KOPT-K1 (cell line): ENCODE measurements at regions not wholly inside any gene's neighbourhood (a gene's known extent, or its start where the extent isn't known, plus 50 kb on each side); places are given as distances from the start of the nearest gene placed in this dataset.
"Not testable (repeated sequence)": the region's sequence is repeated elsewhere in the genome, so short reads cannot be mapped to it uniquely, and the experiment has no call there.

ENCODE experiments used
- H3K27ac ChIP-seq: fragments of 200-600 bp; sonication (generic); 2 replicates; pipeline ENCODE4 v1.5.1; 2016; ENCODE audit warnings: antibody characterized with exemption, mild to moderate bottlenecking, low read depth, low read length; ENCODE audit not compliant: poor library complexity, severe bottlenecking
- H3K36me3 ChIP-seq: fragments of 200-600 bp; sonication (generic); 2 replicates; pipeline ENCODE4 v1.5.1; 2017; ENCODE audit warnings: antibody characterized with exemption, mild to moderate bottlenecking, low read length, moderate library complexity; ENCODE audit not compliant: insufficient read depth
- H3K9me3 ChIP-seq: fragments of 200-600 bp; sonication (generic); 2 replicates; pipeline ENCODE4 v1.5.1; 2017; ENCODE audit warnings: antibody characterized with exemption, low read length, mild to moderate bottlenecking; ENCODE audit not compliant: insufficient read depth, poor library complexity, severe bottlenecking

GRCh38 chr9:32067261-32067660 is 317.2 kb upstream of the ACO1 start:
- no peak overlapping the region for H3K27ac ChIP-seq
- no peaks in the 10 kb centered on the region for H3K9me3 ChIP-seq
- no peaks in the 10 kb centered on the region for H3K36me3 ChIP-seq

GRCh38 chr9:32069169-32069813 is 315.2 kb upstream of the ACO1 start:
- Histone ChIP-seq H3K36me3 (no peaks in the 10 kb centered on the region), H3K27ac (no peak overlapping the region), H3K9me3 (no peaks in the 10 kb centered on the region)

GRCh38 chr9:32069969-32070368 is 314.5 kb upstream of the ACO1 start:
- no peak overlapping the region for H3K27ac ChIP-seq
- H3K36me3 ChIP-seq = no peaks in the 10 kb centered on the region
- H3K9me3 ChIP-seq = no peaks in the 10 kb centered on the region

- Histone ChIP-seq H3K36me3 (no peaks in the 10 kb centered on the region), H3K27ac (no peak overlapping the region), H3K9me3 (no peaks in the 10 kb centered on the region)
Observed at GRCh38 chr9:32072570-32072969, 311.9 kb upstream of the ACO1 start.

GRCh38 chr9:32092031-32092430 is 292.4 kb upstream of the ACO1 start:
- Histone ChIP-seq H3K36me3 (no peaks in the 10 kb centered on the region), H3K9me3 (no peaks in the 10 kb centered on the region), H3K27ac (no peak overlapping the region)

GRCh38 chr9:32117291-32117690 is 267.2 kb upstream of the ACO1 start:
- Histone ChIP-seq H3K36me3 (no peaks in the 10 kb centered on the region), H3K27ac (no peak overlapping the region), H3K9me3 (no peaks in the 10 kb centered on the region)

GRCh38 chr9:32128546-32128945 is 255.9 kb upstream of the ACO1 start:
- H3K27ac ChIP-seq = no peak overlapping the region
- H3K36me3 ChIP-seq = no peaks in the 10 kb centered on the region

GRCh38 chr9:32130709-32131108 is 253.7 kb upstream of the ACO1 start:
- not testable (repeated sequence) for H3K27ac ChIP-seq, H3K9me3 ChIP-seq, H3K36me3 ChIP-seq

More at GRCh38 chr9:32128546-32128945, 255.9 kb upstream of the ACO1 start:
- H3K9me3 ChIP-seq = no peaks in the 10 kb centered on the region

GRCh38 chr9:32136700-32137339 is 247.6 kb upstream of the ACO1 start:
- Histone ChIP-seq H3K36me3 (no peaks in the 10 kb centered on the region), H3K9me3 (no peaks in the 10 kb centered on the region), H3K27ac (no peak overlapping the region)

GRCh38 chr9:32142074-32142473 is 242.4 kb upstream of the ACO1 start:
- Histone ChIP-seq H3K9me3 (peaks cover 4% of the 10 kb centered on the region), H3K27ac (no peak overlapping the region), H3K36me3 (no peaks in the 10 kb centered on the region)

GRCh38 chr9:32148553-32148952 is 235.9 kb upstream of the ACO1 start:
- not testable (repeated sequence) for H3K9me3 ChIP-seq, H3K36me3 ChIP-seq, H3K27ac ChIP-seq

- Histone ChIP-seq H3K27ac (no peak overlapping the region), H3K9me3 (no peaks in the 10 kb centered on the region), H3K36me3 (no peaks in the 10 kb centered on the region)
Observed at GRCh38 chr9:32161209-32161608, 223.2 kb upstream of the ACO1 start.

GRCh38 chr9:32161720-32162119 is 222.7 kb upstream of the ACO1 start:
- Histone ChIP-seq H3K27ac (no peak overlapping the region), H3K36me3 (no peaks in the 10 kb centered on the region), H3K9me3 (no peaks in the 10 kb centered on the region)

GRCh38 chr9:32166316-32166715 is 218.1 kb upstream of the ACO1 start:
- H3K27ac ChIP-seq = not testable (repeated sequence)

GRCh38 chr9:32171339-32171738 is 213.1 kb upstream of the ACO1 start:
- Histone ChIP-seq H3K27ac (no peak overlapping the region), H3K36me3 (no peaks in the 10 kb centered on the region), H3K9me3 (no peaks in the 10 kb centered on the region)

More at GRCh38 chr9:32166316-32166715, 218.1 kb upstream of the ACO1 start:
- not testable (repeated sequence) for H3K9me3 ChIP-seq, H3K36me3 ChIP-seq

GRCh38 chr9:32172256-32172655 is 212.2 kb upstream of the ACO1 start:
- H3K36me3 ChIP-seq = no peaks in the 10 kb centered on the region
- H3K27ac ChIP-seq = no peak overlapping the region
- no peaks in the 10 kb centered on the region for H3K9me3 ChIP-seq
